Endothelial cell of umbilical vein (primary cell): ENCODE measurements at regions not wholly inside any gene's neighbourhood (a gene's known extent, or its start where the extent isn't known, plus 50 kb on each side); places are given as distances from the start of the nearest gene placed in this dataset.

Experiments used
- BruUV-seq: library from RNA; stranded (reverse); fragments of 400-500 nt; replicated peaks from 2 replicates; lab custom pipeline; 2021; lab: Mats Ljungman, UMichigan
- CTCF ChIA-PET: fragments of 300-600, 350-600 bp; sonication (Branson Sonifier 250); formaldehyde crosslinking; loops from one replicate; lab custom pipeline; 2021; ENCODE audit warnings: antibody characterized with exemption, inconsistent platforms; lab: Charles Lee
- POLR2A ChIA-PET: fragments of 300-600, 350-600 bp; sonication (Branson Sonifier 250); formaldehyde crosslinking; loops from one replicate; lab custom pipeline; 2021; ENCODE audit warnings: antibody characterized with exemption, inconsistent platforms; lab: Charles Lee
- DNase-seq: peaks from one replicate; pipeline ENCODE4 v3.0.0-alpha.2; 2011; ENCODE audit warnings: low read depth, low spot score
- FAIRE-seq: peaks from 2 replicates; lab custom pipeline; 2011; peaks lifted over from hg19 to GRCh38; lab: Jason Lieb, UNC
- H2AFZ ChIP-seq: 2 replicates; pipeline ENCODE4 v1.6.0; 2012; ENCODE audit warnings: low read depth, low read length, control low read depth, inconsistent platforms
- H3K27ac ChIP-seq: 2 replicates; pipeline ENCODE4 v1.5.1; 2011; ENCODE audit warnings: low read depth, mild to moderate bottlenecking, control low read depth, low read length, moderate library complexity; ENCODE audit not compliant: insufficient read depth
- H3K27me3 ChIP-seq, 2 experiments: 2 replicates each; pipeline versions ENCODE4 v1.6.0 to v1.6.1; 2011; ENCODE audit warnings: low read length in 2 of 2, mixed read lengths in 1 of 2; ENCODE audit not compliant: control insufficient read depth in 2 of 2, insufficient read depth in 2 of 2
- H3K36me3 ChIP-seq, 2 experiments: 2 replicates in 1 of 2; 3 replicates in 1 of 2; pipeline ENCODE4 v1.5.1; 2011; ENCODE audit warnings: low read length in 2 of 2, mild to moderate bottlenecking in 1 of 2, moderate library complexity in 1 of 2; ENCODE audit not compliant: control insufficient read depth in 2 of 2, insufficient read depth in 2 of 2; ENCODE audit errors: extremely low read depth in 1 of 2
- H3K4me1 ChIP-seq: 3 replicates; pipeline ENCODE4 v1.5.1; 2011; ENCODE audit warnings: mild to moderate bottlenecking, low read length; ENCODE audit not compliant: control insufficient read depth, insufficient read depth; ENCODE audit errors: extremely low read depth
- H3K4me2 ChIP-seq: 2 replicates; pipeline ENCODE4 v1.6.1; 2011; ENCODE audit warnings: low read length, control low read depth, mixed read lengths; ENCODE audit not compliant: insufficient read depth
- H3K4me3 ChIP-seq, 3 experiments: fragments of 200-600 bp in 1 of 3; sonication (generic), shearing (Covaris generic) in 1 of 3; replicated peaks in 1 of 3; 2 replicates each; pipeline ENCODE4 v1.5.1; 2011 to 2016; ENCODE audit warnings: control low read depth in 3 of 3, low read length in 3 of 3, mild to moderate bottlenecking in 2 of 3, inconsistent platforms in 1 of 3, low read depth in 1 of 3, moderate library complexity in 1 of 3; ENCODE audit not compliant: insufficient read depth in 1 of 3
- H3K79me2 ChIP-seq: 2 replicates; pipeline ENCODE4 v1.6.0; 2012; ENCODE audit warnings: low read length, inconsistent platforms; ENCODE audit not compliant: control insufficient read depth, insufficient read depth
- H3K9ac ChIP-seq: replicated peaks from 2 replicates; pipeline ENCODE3; 2011; ENCODE audit warnings: low read length, control low read depth; ENCODE audit not compliant: insufficient read depth; ENCODE audit errors: extremely low read depth
- H3K9me1 ChIP-seq: replicated peaks from 3 replicates; pipeline ENCODE4 v1.6.0; 2011; ENCODE audit warnings: mild to moderate bottlenecking, low read length; ENCODE audit not compliant: control insufficient read depth, insufficient read depth; ENCODE audit errors: extremely low read depth
- H3K9me3 ChIP-seq: replicated peaks from 2 replicates; pipeline ENCODE4 v1.5.1; 2012; ENCODE audit warnings: low read length, inconsistent platforms; ENCODE audit not compliant: control insufficient read depth, insufficient read depth
- H4K20me1 ChIP-seq: replicated peaks from 2 replicates; pipeline ENCODE3; 2011; ENCODE audit warnings: mild to moderate bottlenecking, low read length; ENCODE audit not compliant: control insufficient read depth, insufficient read depth; ENCODE audit errors: extremely low read depth
- EZH2 ChIP-seq: IDR thresholded peaks from 2 replicates; pipeline ENCODE4 v1.6.1; 2012; ENCODE audit warnings: borderline replicate concordance, low read depth, mild to moderate bottlenecking, moderate library complexity, low read length, inconsistent platforms; ENCODE audit not compliant: severe bottlenecking
- FOS ChIP-seq: IDR thresholded peaks from 2 replicates; pipeline ENCODE4 v1.6.1; 2011; ENCODE audit warnings: mild to moderate bottlenecking, low read length, moderate library complexity, borderline replicate concordance; ENCODE audit not compliant: insufficient read depth
- GATA2 ChIP-seq: IDR thresholded peaks from 2 replicates; pipeline ENCODE4 v1.7.0; 2011; ENCODE audit warnings: low read depth, mild to moderate bottlenecking, moderate library complexity, mixed read lengths, low read length; ENCODE audit not compliant: insufficient read length, insufficient read depth
- JUN ChIP-seq: IDR thresholded peaks from 2 replicates; pipeline ENCODE4 v1.6.1; 2011; ENCODE audit warnings: borderline replicate concordance, low read depth; ENCODE audit not compliant: insufficient read length, insufficient read depth
- MAX ChIP-seq: IDR thresholded peaks from 2 replicates; pipeline ENCODE4 v1.6.1; 2011; ENCODE audit not compliant: insufficient read depth, insufficient read length
- MYC ChIP-seq: IDR thresholded peaks from one replicate; pipeline ENCODE4 v1.6.1; 2011; ENCODE audit warnings: mild to moderate bottlenecking, low read depth, low read length
- POLR2A ChIP-seq: IDR thresholded peaks from 2 replicates; pipeline ENCODE4 v1.6.1; 2012; ENCODE audit warnings: low read depth, mild to moderate bottlenecking, control low read depth, low read length
- POLR2AphosphoS5 ChIP-seq: IDR thresholded peaks from 2 replicates; pipeline ENCODE4 v1.6.1; 2012; ENCODE audit warnings: low read depth, mild to moderate bottlenecking, control low read depth, low read length, moderate library complexity; ENCODE audit not compliant: insufficient read depth
- dilution Hi-C: fragments of 300-500 bp; cut with MboI; formaldehyde crosslinking; loops from one replicate; pipeline ENCODE4 v1.15.0; 2019; ENCODE audit warnings: low sequenced_read_pairs; ENCODE audit not compliant: extremely low pct_ligation_motif_present
- intact Hi-C: fragments of 100-400 bp; cut with micrococcal nuclease; formaldehyde crosslinking; loops from one replicate; pipeline ENCODE4 v1.10.0; 2022
- TF ChIP-seq, protein P1 (sequence below), 2 donors: IDR thresholded peaks; 1 replicate in 1 of 2; 2 replicates in 1 of 2; pipeline ENCODE4 v1.5.1; 2011; ENCODE audit warnings: low read length in 2 of 2, mild to moderate bottlenecking in 2 of 2, moderate library complexity in 2 of 2, control low read depth in 1 of 2, inconsistent platforms in 1 of 2, low read depth in 1 of 2; ENCODE audit not compliant: insufficient read depth in 1 of 2; ENCODE audit errors: extremely low read depth in 1 of 2

DNA sequence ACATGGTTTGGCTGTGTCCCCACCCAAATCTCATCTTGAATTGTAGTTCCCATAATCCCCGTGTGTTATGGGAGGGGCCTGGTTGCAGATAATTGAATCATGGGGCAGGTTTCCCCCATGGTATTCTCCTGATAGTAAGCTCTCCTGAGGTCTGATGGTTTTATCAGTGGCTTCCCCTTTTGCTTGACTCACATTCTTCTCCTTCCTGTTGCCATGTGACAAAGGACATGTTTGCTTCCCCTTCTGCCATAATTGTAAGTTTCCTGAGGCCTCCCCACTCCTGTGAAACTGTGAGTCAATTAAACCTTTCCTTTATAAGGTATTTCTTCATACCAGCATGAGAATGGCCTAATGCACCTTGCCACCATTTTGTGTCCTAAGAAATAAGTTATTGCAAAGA, 415.0 kb downstream of the COL11A1 start:
- CTCF ChIA-PET, result no interaction called here
- no peak for FAIRE-seq

More for the DNA sequence above, 415.0 kb downstream of the COL11A1 start:
- DNase-seq, result no peak
- Histone ChIP-seq H3K9me1 (no peaks in the 10 kb centered on the region), H3K9ac (no peak overlapping the region), H3K4me2 (no peak overlapping the region), H3K79me2 (no peaks in the 10 kb centered on the region), H3K4me3 (no peak overlapping the region), H3K27ac (no peak overlapping the region), H3K27me3 (no peaks in the 10 kb centered on the region), H3K9me3 (no peaks in the 10 kb centered on the region), H3K36me3 (no peaks in the 10 kb centered on the region), H4K20me1 (no peaks in the 10 kb centered on the region), H3K4me1 (no peaks in the 10 kb centered on the region), H2AFZ (no peak overlapping the region)
- intact Hi-C loops (no loop called here), dilution Hi-C loops (no loop called here)
- TF ChIP-seq GATA2 (no peak), MYC (no peak), POLR2A (no peak), FOS (no peak), JUN (no peak), MAX (no peak), EZH2 (no peak), POLR2AphosphoS5 (no peak)
- TF ChIP-seq, protein P1, sequence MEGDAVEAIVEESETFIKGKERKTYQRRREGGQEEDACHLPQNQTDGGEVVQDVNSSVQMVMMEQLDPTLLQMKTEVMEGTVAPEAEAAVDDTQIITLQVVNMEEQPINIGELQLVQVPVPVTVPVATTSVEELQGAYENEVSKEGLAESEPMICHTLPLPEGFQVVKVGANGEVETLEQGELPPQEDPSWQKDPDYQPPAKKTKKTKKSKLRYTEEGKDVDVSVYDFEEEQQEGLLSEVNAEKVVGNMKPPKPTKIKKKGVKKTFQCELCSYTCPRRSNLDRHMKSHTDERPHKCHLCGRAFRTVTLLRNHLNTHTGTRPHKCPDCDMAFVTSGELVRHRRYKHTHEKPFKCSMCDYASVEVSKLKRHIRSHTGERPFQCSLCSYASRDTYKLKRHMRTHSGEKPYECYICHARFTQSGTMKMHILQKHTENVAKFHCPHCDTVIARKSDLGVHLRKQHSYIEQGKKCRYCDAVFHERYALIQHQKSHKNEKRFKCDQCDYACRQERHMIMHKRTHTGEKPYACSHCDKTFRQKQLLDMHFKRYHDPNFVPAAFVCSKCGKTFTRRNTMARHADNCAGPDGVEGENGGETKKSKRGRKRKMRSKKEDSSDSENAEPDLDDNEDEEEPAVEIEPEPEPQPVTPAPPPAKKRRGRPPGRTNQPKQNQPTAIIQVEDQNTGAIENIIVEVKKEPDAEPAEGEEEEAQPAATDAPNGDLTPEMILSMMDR (IDR thresholded peaks at IDR 0.05; ENCODE audit: extremely low read depth in 1 of 2, insufficient read depth in 1 of 2, low read depth in 1 of 2, low read length in 2 of 2), result no peak
- POLR2A ChIA-PET, result no interaction called here
- BruUV-seq, result no TSS peak
